ENCODE measurements at regions not wholly inside any gene's neighbourhood (a gene's known extent, or its start where the extent isn't known, plus 50 kb on each side); places are given as distances from the start of the nearest gene placed in this dataset.

GRCh38 chr2:62379566-62379965 lies 126.4 kb downstream of the TMEM17 start:
- TF ChIP-seq CTCF (IDR thresholded peaks at IDR 0.05; ENCODE audit: insufficient read depth, low read length, poor library complexity, severe bottlenecking): no peak
- Histone ChIP-seq H3K4me3 (replicated peaks; ENCODE audit: low read depth, low read length) (no peak overlapping the region), H3K36me3 (ENCODE audit: control insufficient read depth, insufficient read depth, low read length) (no peaks in the 10 kb centered on the region), H3K27me3 (replicated peaks; ENCODE audit: control insufficient read depth, insufficient read depth, low read length) (no peaks in the 10 kb centered on the region)
- DNase-seq (ENCODE audit: extremely low read depth, insufficient read length): no peak

- H3K27me3 ChIP-seq (replicated peaks; ENCODE audit: control insufficient read depth, insufficient read depth, low read length): no peaks in the 10 kb centered on the region
- no peaks in the 10 kb centered on the region for H3K36me3 ChIP-seq (ENCODE audit: control insufficient read depth, insufficient read depth, low read length)
- no peak for DNase-seq (ENCODE audit: extremely low read depth, insufficient read length)
- H3K4me3 ChIP-seq (replicated peaks; ENCODE audit: low read depth, low read length): no peak overlapping the region
- TF ChIP-seq CTCF (IDR thresholded peaks at IDR 0.05; ENCODE audit: insufficient read depth, low read length, poor library complexity, severe bottlenecking): no peak
Measured at GRCh38 chr2:62375113-62375420, 130.9 kb downstream of the TMEM17 start.

DNA sequence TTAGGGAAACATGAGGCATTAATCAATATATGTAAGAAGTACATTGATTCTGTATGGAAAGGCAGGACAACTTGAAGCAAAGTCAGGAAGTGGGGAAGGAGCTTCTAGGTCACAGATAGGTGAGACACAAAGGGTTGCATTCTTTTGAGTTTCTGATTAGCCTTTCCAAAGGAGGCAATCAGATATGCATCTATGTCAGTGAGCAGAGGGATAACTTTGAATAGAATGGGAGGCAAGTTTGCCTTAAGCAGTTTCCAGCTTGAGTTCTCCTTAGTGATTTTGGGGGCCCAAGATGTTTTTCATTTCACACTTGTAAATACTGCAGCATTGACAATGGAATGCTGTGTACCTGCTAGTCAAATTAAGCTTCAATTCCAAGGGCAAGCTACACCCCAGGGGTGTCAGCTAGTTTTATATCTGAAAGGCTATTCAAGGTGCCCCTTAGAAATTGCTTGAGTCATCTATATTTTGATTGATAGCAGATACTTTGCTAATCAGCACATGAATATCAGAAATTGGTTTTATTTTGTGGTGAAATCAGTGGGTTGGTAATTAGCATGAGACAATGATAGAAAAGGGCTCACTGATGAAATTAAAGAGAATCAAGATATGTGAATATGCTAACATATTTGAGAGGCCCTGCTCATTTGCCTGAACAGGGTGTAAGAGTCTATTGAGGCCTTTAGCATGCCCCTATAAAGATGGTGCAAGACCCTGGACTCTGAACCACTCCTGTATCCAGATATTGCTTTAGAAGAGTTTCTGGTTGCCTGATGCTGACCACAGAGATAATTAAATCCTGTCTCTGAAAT lies 131.5 kb downstream of the TMEM17 start:
- no peaks in the 10 kb centered on the region for H3K27me3 ChIP-seq (replicated peaks; ENCODE audit: control insufficient read depth, insufficient read depth, low read length)
- no peak for TF ChIP-seq CTCF (IDR thresholded peaks at IDR 0.05; ENCODE audit: insufficient read depth, low read length, poor library complexity, severe bottlenecking)
- H3K4me3 ChIP-seq (replicated peaks; ENCODE audit: low read depth, low read length): no peak overlapping the region
- no peak for DNase-seq (ENCODE audit: extremely low read depth, insufficient read length)
- H3K36me3 ChIP-seq (ENCODE audit: control insufficient read depth, insufficient read depth, low read length): no peaks in the 10 kb centered on the region

DNA sequence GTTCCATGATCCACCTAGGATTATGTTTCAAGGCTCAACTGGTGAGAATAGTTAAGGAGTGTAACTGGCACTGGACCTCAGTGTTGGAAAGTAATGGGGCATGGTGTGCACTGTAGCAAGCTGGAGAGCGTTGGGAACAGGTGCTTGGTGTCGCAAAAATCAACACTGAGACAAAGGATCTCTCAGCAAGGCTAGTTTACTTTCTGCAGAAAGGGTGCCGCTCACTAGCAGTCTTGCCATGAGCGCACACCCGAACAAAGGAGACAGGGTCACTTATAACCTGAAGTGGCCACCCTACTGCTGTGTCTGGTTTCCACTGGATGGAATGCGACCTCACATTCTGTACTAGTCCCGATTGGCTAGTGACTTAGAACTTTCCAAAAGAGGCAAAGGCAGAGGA lies 133.2 kb downstream of the TMEM17 start:
- no peak for TF ChIP-seq CTCF (IDR thresholded peaks at IDR 0.05; ENCODE audit: insufficient read depth, low read length, poor library complexity, severe bottlenecking)
- Histone ChIP-seq H3K36me3 (ENCODE audit: control insufficient read depth, insufficient read depth, low read length) (no peaks in the 10 kb centered on the region), H3K4me3 (replicated peaks; ENCODE audit: low read depth, low read length) (no peak overlapping the region), H3K27me3 (replicated peaks; ENCODE audit: control insufficient read depth, insufficient read depth, low read length) (no peaks in the 10 kb centered on the region)
- no peak for DNase-seq (ENCODE audit: extremely low read depth, insufficient read length)

- H3K4me3 ChIP-seq (replicated peaks; ENCODE audit: low read depth, low read length): no peak overlapping the region
- no peak for TF ChIP-seq CTCF (IDR thresholded peaks at IDR 0.05; ENCODE audit: insufficient read depth, low read length, poor library complexity, severe bottlenecking)
- H3K27me3 ChIP-seq (replicated peaks; ENCODE audit: control insufficient read depth, insufficient read depth, low read length): no peaks in the 10 kb centered on the region
- DNase-seq (ENCODE audit: extremely low read depth, insufficient read length): no peak
- H3K36me3 ChIP-seq (ENCODE audit: control insufficient read depth, insufficient read depth, low read length): no peaks in the 10 kb centered on the region
Measured at GRCh38 chr2:62370321-62371250, 135.4 kb downstream of the TMEM17 start.

Measured in GM06990 (cell line).